GM12878 (cell line): ENCODE measurements at regions not wholly inside any gene's neighbourhood (a gene's known extent, or its start where the extent isn't known, plus 50 kb on each side); places are given as distances from the start of the nearest gene placed in this dataset.

Experiments
- ATAC-seq: fragments of 200-7000 bp; cut with Tn5 transposase; 3 replicates; pipeline ENCODE4 v1.9.1; 2020; ENCODE audit warnings: mild to moderate bottlenecking, moderate library complexity
- BruUV-seq: library from RNA; stranded (reverse); fragments of 400-500 nt; replicated peaks from 2 replicates; lab custom pipeline; 2021; lab: Mats Ljungman, UMichigan
- CTCF ChIA-PET: fragments of 300-600 bp; sonication (Branson Sonifier 250); formaldehyde crosslinking; extraction: SDS; loops from one replicate; lab custom pipeline; 2021; ENCODE audit warnings: inconsistent platforms; lab: Yijun Ruan, JAX
- POLR2A ChIA-PET: fragments of 350-600 bp; formaldehyde crosslinking; extraction: SDS; loops from one replicate; lab custom pipeline; 2021; ENCODE audit warnings: inconsistent platforms; lab: Charles Lee
- RAD21 ChIA-PET: fragments of 300-600 bp; sonication (Branson Sonifier 250); formaldehyde crosslinking; loops from one replicate; lab custom pipeline; 2023; ENCODE audit warnings: antibody characterized with exemption; ENCODE audit not compliant: unreplicated experiment; lab: Charles Lee
- SMC1A ChIA-PET: fragments of 300-600 bp; sonication (Branson Sonifier 250); formaldehyde crosslinking; loops from one replicate; lab custom pipeline; 2023; ENCODE audit not compliant: unreplicated experiment, uncharacterized antibody; lab: Charles Lee
- DNase-seq: peaks from one replicate; pipeline ENCODE4 v3.0.0-alpha.2; 2011; ENCODE audit warnings: low read depth, low spot score
- FAIRE-seq: peaks from 3 replicates; lab custom pipeline; 2011; peaks lifted over from hg19 to GRCh38; lab: Jason Lieb, UNC
- H2AFZ ChIP-seq: 2 replicates; pipeline ENCODE4 v1.6.0; 2011; ENCODE audit warnings: low read depth, low read length, control low read depth; ENCODE audit not compliant: control insufficient read depth
- H3K27ac ChIP-seq: 2 replicates; pipeline ENCODE4 v1.5.1; 2011; ENCODE audit warnings: control low read depth; ENCODE audit not compliant: control insufficient read depth, insufficient read depth
- H3K27me3 ChIP-seq, 2 experiments: replicated peaks in 1 of 2; 2 replicates each; pipeline versions ENCODE4 v1.6.0 to v1.6.1; 2011; ENCODE audit warnings: low read length in 1 of 2; ENCODE audit not compliant: control insufficient read depth in 2 of 2, insufficient read depth in 2 of 2
- H3K36me3 ChIP-seq, 2 experiments: 2 replicates each; pipeline ENCODE4 v1.5.1; 2011; ENCODE audit warnings: low read length in 1 of 2; ENCODE audit not compliant: control insufficient read depth in 2 of 2, insufficient read depth in 2 of 2
- H3K4me1 ChIP-seq: 2 replicates; pipeline ENCODE4 v1.6.1; 2011; ENCODE audit warnings: mild to moderate bottlenecking, low read length, moderate library complexity, mixed read lengths; ENCODE audit not compliant: control insufficient read depth, insufficient read depth
- H3K4me2 ChIP-seq: 2 replicates; pipeline ENCODE4 v1.6.0; 2011; ENCODE audit warnings: control low read depth; ENCODE audit not compliant: control insufficient read depth, insufficient read depth
- H3K4me3 ChIP-seq: fragments of 200-600 bp; sonication (generic); 2 replicates; pipeline ENCODE4 v1.5.1; 2016
- H3K79me2 ChIP-seq: 2 replicates; pipeline ENCODE4 v1.6.0; 2011; ENCODE audit warnings: low read length; ENCODE audit not compliant: control insufficient read depth, insufficient read depth
- H3K9ac ChIP-seq: 2 replicates; pipeline ENCODE4 v1.8.0; 2011; ENCODE audit warnings: low read length, control low read depth, mixed read lengths; ENCODE audit not compliant: control insufficient read depth, insufficient read depth
- H3K9me3 ChIP-seq: replicated peaks from 3 replicates; pipeline ENCODE4 v1.5.1; 2011; ENCODE audit warnings: mild to moderate bottlenecking, low read length; ENCODE audit not compliant: control insufficient read depth, insufficient read depth
- H4K20me1 ChIP-seq: 2 replicates; pipeline ENCODE4 v1.6.0; 2011; ENCODE audit not compliant: control insufficient read depth, insufficient read depth
- CBX5 ChIP-seq: sonication (generic); IDR thresholded peaks from 2 replicates; pipeline ENCODE4 v1.6.1; 2016; ENCODE audit warnings: low read depth, moderate library complexity, mild to moderate bottlenecking, inconsistent platforms
- CREM ChIP-seq: IDR thresholded peaks from 2 replicates; pipeline ENCODE4 v1.6.1; 2014; ENCODE audit warnings: antibody characterized with exemption, low read depth
- NBN ChIP-seq: fragments of 450-650 bp; IDR thresholded peaks from 2 replicates; pipeline ENCODE4 v1.6.1; 2016
- POLR2A ChIP-seq: IDR thresholded peaks from 2 replicates; pipeline ENCODE4 v1.6.1; 2011; ENCODE audit warnings: low read depth, mild to moderate bottlenecking, low read length
- RFX5 ChIP-seq: IDR thresholded peaks from 2 replicates; pipeline ENCODE4 v1.6.1; 2011; ENCODE audit warnings: low read depth, low read length, improper control_type of control experiment
- SREBF1 ChIP-seq: IDR thresholded peaks from 2 replicates; pipeline ENCODE4 v1.6.1; 2012; ENCODE audit warnings: mild to moderate bottlenecking, low read length
- SUPT20H ChIP-seq: IDR thresholded peaks from 2 replicates; pipeline ENCODE4 v1.6.1; 2011; ENCODE audit warnings: low read depth, mild to moderate bottlenecking, low read length, moderate library complexity, borderline replicate concordance; ENCODE audit not compliant: control insufficient read depth
- SUZ12 ChIP-seq: fragments of 200-600 bp; sonication (generic); IDR thresholded peaks from one replicate; pipeline ENCODE4 v1.6.1; 2018; ENCODE audit warnings: antibody characterized with exemption, mild to moderate bottlenecking; ENCODE audit not compliant: unreplicated experiment
- TCF7 ChIP-seq: IDR thresholded peaks from 2 replicates; pipeline ENCODE4 v1.6.1; 2014; ENCODE audit warnings: antibody characterized with exemption, borderline replicate concordance
- ZNF207 ChIP-seq: fragments of 450-650 bp; IDR thresholded peaks from 2 replicates; pipeline ENCODE4 v1.6.1; 2014; ENCODE audit warnings: antibody characterized with exemption, mild to moderate bottlenecking, borderline replicate concordance
- WGBS: methylation state at CpG from one replicate; pipeline ENCODE4 v1.1.6; 2016; ENCODE audit warnings: low lambda C conversion rate; ENCODE audit not compliant: insufficient replicate concordance, insufficient coverage; ENCODE audit errors: missing lambda C conversion rate; 5-methylcytosine and 5-hydroxymethylcytosine counted together
- in situ Hi-C: fragments of 300-500 bp; cut with MboI; formaldehyde crosslinking; loops from 9 replicates; pipeline ENCODE4 v1.14.3; 2018; ENCODE audit warnings: mixed read lengths
- intact Hi-C: fragments of 100-400 bp; cut with micrococcal nuclease; formaldehyde crosslinking; loops from one replicate; pipeline ENCODE4 v1.14.2; 2022; ENCODE audit not compliant: unreplicated experiment
- TF ChIP-seq, protein P1 (sequence below): fragments of 450-650 bp; IDR thresholded peaks from 2 replicates; pipeline ENCODE4 v1.6.1; 2016; ENCODE audit warnings: mild to moderate bottlenecking
- TF ChIP-seq, protein P2 (sequence below): fragments of 450-650 bp; IDR thresholded peaks from 2 replicates; pipeline ENCODE4 v1.6.1; 2016; ENCODE audit warnings: mild to moderate bottlenecking, moderate library complexity, borderline replicate concordance
- TF ChIP-seq, protein P3 (sequence below): fragments of 150-350 bp; IDR thresholded peaks from 2 replicates; pipeline ENCODE4 v1.6.1; 2014; ENCODE audit warnings: mild to moderate bottlenecking, low read depth, low read length

DNA sequence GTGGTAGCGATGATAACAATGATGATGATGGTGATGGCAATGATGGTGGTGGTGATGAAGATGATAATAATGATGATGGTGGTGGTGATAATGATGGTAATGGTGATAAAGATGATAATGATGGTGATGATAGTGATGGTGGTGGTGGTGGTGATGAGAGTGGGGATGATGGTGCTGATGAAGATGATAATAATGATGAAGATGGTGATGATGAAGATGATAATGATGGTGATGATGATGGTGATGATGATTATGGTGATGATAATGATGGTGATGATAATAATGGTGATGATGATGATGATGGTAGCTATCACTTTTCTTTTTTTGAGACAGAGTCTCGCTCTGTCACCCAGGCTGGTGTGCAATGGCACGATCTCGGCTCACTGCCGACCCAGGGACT is 144.5 kb upstream of the PCBD1 start:
- FAIRE-seq: no peak

More for the DNA sequence above, 144.5 kb upstream of the PCBD1 start:
- TF ChIP-seq CREM (no peak), RFX5 (no peak), ZNF207 (no peak), SREBF1 (no peak), SUPT20H (no peak), SUZ12 (no peak), CBX5 (no peak), POLR2A (no peak), TCF7 (no peak), NBN (no peak)
- TF ChIP-seq, protein P1, sequence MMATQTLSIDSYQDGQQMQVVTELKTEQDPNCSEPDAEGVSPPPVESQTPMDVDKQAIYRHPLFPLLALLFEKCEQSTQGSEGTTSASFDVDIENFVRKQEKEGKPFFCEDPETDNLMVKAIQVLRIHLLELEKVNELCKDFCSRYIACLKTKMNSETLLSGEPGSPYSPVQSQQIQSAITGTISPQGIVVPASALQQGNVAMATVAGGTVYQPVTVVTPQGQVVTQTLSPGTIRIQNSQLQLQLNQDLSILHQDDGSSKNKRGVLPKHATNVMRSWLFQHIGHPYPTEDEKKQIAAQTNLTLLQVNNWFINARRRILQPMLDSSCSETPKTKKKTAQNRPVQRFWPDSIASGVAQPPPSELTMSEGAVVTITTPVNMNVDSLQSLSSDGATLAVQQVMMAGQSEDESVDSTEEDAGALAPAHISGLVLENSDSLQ: no peak
- TF ChIP-seq, protein P2, sequence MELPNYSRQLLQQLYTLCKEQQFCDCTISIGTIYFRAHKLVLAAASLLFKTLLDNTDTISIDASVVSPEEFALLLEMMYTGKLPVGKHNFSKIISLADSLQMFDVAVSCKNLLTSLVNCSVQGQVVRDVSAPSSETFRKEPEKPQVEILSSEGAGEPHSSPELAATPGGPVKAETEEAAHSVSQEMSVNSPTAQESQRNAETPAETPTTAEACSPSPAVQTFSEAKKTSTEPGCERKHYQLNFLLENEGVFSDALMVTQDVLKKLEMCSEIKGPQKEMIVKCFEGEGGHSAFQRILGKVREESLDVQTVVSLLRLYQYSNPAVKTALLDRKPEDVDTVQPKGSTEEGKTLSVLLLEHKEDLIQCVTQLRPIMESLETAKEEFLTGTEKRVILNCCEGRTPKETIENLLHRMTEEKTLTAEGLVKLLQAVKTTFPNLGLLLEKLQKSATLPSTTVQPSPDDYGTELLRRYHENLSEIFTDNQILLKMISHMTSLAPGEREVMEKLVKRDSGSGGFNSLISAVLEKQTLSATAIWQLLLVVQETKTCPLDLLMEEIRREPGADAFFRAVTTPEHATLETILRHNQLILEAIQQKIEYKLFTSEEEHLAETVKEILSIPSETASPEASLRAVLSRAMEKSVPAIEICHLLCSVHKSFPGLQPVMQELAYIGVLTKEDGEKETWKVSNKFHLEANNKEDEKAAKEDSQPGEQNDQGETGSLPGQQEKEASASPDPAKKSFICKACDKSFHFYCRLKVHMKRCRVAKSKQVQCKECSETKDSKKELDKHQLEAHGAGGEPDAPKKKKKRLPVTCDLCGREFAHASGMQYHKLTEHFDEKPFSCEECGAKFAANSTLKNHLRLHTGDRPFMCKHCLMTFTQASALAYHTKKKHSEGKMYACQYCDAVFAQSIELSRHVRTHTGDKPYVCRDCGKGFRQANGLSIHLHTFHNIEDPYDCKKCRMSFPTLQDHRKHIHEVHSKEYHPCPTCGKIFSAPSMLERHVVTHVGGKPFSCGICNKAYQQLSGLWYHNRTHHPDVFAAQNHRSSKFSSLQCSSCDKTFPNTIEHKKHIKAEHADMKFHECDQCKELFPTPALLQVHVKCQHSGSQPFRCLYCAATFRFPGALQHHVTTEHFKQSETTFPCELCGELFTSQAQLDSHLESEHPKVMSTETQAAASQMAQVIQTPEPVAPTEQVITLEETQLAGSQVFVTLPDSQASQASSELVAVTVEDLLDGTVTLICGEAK: no peak
- TF ChIP-seq, protein P3, sequence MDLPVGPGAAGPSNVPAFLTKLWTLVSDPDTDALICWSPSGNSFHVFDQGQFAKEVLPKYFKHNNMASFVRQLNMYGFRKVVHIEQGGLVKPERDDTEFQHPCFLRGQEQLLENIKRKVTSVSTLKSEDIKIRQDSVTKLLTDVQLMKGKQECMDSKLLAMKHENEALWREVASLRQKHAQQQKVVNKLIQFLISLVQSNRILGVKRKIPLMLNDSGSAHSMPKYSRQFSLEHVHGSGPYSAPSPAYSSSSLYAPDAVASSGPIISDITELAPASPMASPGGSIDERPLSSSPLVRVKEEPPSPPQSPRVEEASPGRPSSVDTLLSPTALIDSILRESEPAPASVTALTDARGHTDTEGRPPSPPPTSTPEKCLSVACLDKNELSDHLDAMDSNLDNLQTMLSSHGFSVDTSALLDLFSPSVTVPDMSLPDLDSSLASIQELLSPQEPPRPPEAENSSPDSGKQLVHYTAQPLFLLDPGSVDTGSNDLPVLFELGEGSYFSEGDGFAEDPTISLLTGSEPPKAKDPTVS: no peak
- in situ Hi-C loops: no loop called here
- ChIA-PET RAD21 (no interaction called here), POLR2A (no interaction called here), SMC1A (no interaction called here), CTCF (no interaction called here)
- H3K36me3 ChIP-seq: no peaks in the 10 kb centered on the region
- 60% methylated on average over 5 of the region's 5 CpGs for WGBS
- H3K4me3 ChIP-seq: no peak overlapping the region
- H3K9ac ChIP-seq: no peak overlapping the region
- DNase-seq (no peak), ATAC-seq (no peak)
- H3K4me2 ChIP-seq: no peak overlapping the region
- BruUV-seq: no TSS peak
- H3K27me3 ChIP-seq: no peaks in the 10 kb centered on the region
- H2AFZ ChIP-seq: no peak overlapping the region
- intact Hi-C loops: no loop called here
- no peaks in the 10 kb centered on the region for H3K4me1 ChIP-seq
- no peak overlapping the region for H3K27ac ChIP-seq
- H3K9me3 ChIP-seq: no peaks in the 10 kb centered on the region
- H3K79me2 ChIP-seq: no peaks in the 10 kb centered on the region
- no peaks in the 10 kb centered on the region for H4K20me1 ChIP-seq
